Kidney glomerular epithelial cell (primary cell): ENCODE measurements at regions not wholly inside any gene's neighbourhood (a gene's known extent, or its start where the extent isn't known, plus 50 kb on each side); places are given as distances from the start of the nearest gene placed in this dataset.
A peak's percentile ranks its signal among the peaks of the same experiment; 100 is the strongest.

Experiments used
- DNase-seq: peaks from one replicate; lab custom pipeline; 2025; lab: John Stamatoyannopoulos, UW

DNA sequence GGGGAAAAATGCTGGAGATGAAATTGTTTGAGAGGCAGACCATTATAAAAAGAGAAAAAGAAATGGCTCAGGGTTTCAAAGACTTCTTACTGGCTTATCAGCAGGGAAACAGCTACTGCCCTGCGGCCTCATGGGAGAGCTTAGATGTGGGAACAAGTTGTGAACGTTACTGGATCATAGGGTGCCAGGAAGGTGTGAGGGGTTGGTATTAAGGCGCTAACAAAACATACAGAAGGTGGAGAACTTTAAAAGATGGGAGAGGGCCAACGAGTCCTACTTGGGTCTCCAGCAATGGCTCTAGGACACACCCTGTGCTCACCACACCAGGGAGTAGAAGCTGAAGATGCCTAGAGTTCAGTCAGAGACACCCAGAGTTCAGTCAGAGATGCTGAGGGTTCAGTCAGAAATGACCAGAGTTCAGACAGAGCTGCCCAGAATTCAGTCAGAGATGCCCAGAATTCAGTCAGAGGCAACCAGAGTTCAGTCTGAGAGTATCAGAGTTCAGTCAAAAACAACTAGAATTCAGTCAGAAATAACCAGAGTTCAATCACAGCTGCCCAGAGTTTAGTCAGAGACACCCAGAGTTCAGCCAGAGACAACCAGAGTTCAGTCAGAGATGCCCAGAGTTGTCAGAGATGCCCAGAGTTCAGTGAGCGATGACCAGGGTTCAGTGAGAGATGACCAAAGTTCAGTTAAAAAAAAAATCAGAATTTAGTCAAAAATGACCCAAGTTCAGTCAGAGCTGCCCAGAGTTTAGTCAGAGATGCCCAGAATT is 1103.6 kb downstream of the BCL11B start:
- no peak for DNase-seq

DNA sequence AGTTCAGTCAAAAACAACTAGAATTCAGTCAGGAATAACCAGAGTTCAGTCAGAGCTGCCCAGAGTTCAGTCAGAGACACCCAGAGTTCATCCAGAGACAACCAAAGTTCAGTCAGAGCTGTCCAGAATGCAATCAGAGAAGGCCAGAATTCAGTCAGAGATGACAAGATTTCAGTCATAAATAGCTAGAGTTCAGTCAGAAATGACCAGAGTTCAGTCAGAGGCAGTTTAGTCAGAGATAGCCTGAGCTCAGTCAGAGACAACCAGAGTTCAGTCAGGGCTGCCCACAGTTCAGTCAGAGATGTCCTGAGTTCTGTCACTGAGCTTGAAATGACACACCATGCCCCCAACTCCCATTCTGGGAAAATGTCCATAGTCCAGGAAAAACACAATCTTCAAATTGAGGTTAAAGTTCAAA is 1102.8 kb downstream of the BCL11B start:
- DNase-seq = no peak

DNA sequence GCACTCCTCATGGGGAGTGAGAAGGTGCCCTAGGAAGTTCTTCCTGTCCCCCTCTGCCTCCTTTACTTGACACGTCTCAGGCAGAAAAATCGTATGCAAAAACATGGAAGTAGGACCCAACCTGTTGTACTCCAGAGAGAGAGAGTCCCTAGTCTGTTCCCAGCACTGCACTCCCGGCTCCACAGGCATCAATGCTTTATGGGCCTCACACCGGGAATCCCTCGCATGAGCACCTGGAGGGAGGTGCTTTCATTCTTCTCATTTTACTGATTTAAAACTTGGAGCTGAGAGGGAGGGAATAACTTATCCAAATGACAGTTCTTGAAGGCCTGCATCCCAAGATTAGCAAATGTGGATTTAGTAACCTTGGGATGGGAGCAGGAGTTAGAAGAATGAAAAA is 1101.4 kb downstream of the BCL11B start:
- no peak for DNase-seq

DNA sequence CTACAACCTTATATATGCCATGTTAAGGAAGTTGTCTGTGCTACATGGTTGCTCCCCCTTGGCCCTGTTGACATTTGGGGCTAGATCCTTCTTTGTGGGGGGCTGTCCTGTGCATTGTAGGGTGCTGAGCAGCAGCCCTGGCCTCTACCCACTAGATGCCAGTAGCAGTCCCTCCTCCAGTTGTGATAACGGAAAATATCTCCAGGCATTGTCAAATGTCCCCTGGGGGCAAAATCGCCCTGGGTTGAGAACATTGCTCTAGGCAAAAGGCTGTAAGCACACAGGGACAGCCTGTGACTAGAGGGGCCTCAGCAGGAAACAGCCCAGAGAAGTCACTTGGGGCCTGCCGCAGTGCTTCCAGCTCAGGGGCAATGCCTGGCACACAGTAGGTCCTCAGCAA is 1100.3 kb downstream of the BCL11B start:
- no peak for DNase-seq

DNA sequence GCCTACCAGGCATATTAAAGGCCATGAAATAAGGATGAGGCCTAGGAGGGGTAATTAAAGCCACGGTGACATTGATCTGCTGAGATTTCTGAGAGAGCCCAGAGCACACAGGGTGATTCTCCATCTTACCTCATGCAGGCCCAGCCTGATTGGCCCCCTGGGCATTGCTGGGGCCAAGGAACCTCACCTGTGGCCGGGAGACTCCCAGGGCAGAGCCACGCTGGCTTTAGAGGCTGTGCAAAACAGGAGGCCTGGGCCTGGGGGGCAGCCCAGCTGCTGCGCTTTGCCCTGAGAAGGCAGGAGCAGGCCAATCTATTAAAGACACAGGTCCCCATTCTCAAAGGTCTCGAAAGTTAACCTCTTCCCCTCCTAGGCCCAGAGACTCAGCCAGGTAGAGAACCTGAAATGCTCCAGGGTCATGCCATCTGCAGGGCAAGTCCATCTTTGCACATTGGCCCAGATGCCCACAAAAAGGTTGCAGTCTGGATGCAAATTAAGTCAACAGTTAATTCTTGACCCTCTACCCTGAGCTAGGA is 1099.7 kb downstream of the BCL11B start:
- no peak for DNase-seq

DNA sequence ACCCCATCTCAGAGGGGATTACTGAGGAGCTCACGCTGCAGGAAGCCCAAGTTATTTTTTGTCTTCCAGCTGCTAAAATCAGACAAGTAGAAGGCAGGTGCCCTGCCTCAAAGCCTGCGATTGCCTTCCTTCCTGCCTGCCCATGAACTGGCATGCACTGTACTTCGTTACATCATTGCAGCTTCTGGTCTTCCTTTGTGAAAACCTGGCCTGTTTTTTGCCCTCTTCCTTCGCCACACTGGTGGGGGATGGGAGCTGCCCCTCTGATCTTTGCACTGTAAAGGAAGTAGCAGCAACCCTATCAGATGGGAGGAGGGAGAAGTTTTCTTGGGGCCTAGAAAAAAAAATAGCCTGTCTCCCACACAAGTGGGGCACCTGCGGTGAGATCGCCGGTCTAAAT is 1098.7 kb downstream of the BCL11B start:
- no peak for DNase-seq

DNA sequence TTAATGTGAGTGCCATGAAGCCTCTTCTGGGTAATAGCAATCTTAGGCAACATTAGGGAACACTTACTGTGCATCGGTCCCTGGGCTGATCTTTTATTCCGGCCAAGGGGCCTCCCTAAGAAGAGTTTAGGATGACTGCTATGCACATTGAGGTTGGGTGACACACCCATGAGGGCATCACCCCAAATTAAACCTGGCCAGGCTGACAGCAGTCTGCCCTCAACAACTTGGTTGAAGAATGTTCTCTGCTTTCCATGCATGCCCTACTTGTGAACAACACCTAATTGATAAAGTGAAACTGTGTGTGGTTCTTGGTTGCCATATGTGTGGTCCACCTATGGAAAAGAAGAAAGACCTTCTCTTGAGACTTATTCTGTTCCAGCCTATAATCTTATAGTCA is 1098.0 kb downstream of the BCL11B start:
- no peak for DNase-seq

DNA sequence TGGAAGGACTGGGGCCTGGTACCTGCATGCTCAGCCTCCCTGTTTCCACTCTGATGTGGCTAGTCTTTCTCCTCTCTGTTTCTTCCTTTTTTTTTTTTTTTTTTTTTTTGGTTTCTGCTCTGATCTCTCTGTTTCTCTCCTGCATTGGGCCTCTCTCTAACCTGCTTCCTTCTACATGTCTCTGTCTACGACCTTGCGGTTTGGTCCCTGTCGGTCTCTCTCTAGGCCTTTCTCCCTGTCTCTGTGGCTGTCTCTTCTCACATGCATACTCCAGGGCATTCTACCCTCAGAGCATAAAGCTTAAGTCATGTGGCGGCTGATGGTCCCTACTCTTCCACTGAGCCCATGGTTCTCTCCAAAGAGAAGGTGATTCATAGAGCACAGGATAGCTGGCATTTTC is 1096.6 kb downstream of the BCL11B start:
- no peak for DNase-seq

DNA sequence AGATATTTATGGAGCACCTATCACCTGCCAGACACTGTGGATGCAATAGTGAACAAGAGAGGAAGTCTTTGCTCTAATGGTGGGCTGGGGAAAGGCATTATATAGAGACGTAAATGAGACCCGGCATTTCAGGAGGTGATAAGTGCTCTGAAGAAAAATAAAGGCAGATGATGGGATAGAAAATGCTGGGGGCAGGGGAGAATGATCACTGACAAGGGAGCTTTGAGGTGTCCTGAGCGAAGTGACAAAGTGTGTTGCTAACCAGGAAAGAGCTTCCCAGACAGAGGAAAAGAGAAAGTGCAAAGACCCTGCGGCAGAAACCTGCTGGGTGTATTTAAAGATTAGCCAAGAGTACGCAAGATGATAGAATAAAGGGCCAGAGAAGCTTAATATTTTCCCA is 1096.1 kb downstream of the BCL11B start:
- DNase-seq = no peak

DNA sequence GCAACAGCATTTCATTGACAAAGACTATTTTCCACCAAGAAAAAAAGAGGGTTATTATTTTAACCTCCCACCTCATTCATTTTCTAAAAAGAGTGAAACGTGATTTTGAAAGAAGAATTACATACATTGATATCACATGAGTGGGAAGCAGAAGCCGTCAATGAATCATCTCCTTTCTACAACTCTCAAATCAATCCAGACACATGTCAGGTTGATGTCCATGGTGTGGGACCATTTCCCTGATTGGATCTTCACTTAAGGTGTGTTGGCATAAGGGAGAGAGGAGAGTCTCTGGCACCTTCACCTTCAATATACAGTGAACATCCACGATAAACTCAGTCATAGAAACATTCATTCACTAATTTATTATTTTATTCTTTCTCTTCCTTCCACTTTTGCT is 1095.1 kb downstream of the BCL11B start:
- DNase-seq = no peak

DNA sequence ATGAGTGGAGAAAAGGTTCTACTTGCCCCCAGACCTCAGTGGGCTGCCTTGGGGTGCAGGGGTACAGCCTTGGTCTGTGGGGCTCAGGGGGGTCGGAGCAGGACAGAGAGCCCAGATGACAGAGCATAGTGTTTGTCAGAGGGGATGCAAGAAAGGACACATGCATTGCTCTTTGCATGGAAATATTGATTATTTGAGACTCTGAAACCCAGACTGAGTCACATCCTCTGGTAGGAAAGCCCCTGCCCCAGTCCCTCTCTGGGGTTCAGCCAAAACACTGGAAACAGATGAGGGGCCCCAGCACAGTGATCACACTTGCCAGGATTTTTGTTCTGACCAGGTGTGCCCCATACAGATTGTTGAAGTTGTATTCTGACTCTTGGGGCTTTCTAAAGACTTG is 1094.4 kb downstream of the BCL11B start:
- DNase-seq = no peak

DNA sequence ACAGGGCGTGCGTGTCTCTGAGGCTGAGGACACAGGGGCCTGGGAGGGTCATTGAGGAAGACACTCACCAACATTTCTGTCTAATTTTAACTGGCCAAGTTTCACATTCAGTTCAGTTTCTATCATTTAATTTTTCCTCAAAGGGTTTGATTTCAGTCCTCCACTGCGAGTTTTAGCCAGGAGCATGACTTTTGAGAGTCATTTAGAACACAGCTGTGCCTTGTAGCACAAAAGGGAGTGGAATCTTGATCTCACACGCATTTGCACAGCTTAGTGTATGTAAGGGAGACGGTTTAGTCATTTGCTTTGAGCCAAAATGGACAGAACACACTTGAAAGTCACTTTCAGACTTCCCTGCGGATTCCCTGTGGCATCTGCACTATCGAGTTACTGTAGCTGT is 1090.8 kb downstream of the BCL11B start:
- no peak for DNase-seq

DNA sequence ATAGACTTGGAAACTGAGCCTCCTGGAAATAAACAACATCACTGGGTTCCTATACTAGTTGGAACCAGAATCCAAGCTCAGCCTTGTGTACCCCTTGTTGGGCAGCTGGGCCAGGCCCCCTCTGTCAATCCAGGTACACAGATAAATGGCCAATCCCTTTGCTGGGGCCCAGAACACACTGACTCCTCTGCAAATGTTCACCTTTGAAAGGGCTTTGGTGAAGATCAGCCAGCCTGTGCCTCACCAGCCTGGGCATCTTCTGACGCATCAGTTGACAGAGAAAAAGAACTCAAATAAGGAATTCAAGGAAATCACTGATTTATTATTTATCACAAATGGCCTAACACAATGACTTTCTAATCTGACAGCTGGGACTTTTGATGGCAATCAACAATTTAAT is 1090.2 kb downstream of the BCL11B start:
- DNase-seq = no peak

DNA sequence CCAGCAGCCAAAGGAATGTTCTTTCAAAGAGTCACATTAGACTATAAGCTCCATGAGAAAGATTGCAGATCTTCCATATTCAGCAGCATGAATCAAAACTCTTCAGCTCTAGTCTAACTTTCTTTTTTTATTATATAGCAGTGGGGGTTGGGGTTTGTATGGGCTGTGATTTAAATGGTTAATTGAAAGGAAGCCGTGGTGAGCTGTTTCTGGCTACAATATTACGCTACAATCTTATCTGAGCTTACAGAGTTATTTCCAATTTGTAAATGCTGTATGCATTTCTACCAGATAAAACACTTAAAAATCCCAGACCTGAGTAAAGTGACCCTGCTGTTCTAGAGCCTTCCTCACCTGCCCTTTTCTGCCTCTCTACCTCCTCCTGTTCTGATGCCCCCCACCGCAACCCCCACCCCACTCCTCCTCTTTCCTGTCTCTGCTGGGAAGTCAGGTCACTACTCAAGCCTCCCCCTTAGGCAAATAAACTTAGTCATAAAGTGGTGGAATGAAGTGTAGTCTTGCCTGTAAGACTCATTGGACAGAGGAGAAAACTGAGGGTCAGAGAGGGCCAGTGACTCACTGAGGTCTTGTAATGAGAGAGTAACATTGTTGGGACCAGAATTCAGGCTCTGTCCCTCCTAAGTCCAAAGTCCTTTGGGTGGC is 1089.5 kb downstream of the BCL11B start:
- DNase-seq = peak; percentile 62

DNA sequence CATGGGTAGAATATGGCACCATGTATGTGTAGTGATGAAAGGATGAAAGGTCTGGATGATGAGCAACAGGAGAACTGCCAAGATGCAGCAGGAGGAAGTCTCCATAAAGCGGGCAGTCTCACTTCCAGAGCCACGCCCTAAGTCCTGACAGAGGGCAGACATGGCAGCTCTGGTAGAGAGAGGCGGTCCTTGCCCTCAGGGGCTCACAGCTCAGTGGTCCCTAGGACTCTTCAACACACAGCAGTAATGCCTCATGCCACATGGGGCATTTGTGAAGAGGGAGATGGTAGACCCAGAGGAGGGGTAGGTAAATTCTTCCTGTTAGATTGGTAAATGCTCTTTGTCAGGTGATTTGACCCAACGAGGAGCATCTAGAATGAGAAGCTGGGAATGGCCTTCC is 1088.4 kb downstream of the BCL11B start:
- no peak for DNase-seq

DNA sequence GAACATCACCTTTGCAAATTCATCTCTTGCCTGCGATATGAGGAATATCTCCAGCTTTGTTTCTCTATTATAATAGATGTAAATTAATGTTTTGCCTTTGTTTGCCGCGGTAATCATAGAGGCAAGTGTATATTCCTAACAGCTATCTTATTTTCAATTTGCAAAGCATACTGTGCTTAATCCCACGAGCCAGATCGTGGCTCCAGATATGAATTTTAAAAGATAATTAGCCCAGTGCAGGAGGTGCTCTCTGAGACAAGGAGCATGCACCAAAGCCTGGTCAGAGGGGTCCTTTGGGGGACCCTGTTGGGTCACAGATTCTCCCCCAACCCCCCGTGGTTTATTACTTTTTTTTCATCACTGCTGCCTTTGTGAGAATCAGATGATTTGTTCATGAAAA is 1087.5 kb downstream of the BCL11B start:
- DNase-seq = no peak

DNA sequence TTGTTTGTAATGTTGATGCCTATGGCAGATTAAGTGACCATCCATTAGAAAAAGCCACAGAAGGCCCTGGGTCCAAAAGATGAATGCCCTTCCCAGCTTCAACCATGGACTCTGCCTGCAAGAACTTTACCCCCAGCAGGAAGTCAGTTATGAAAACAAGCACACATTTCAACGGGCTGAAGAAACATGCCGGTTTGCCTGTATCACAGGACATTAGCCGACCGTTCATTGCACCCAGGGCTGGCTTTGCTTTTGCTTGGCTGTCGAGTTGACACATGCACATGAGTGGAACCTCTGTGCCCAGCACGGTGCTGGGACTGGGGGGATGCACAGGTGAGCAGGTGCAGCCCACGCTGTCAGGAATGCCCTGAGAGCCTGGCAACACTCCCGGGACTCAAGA is 1087.0 kb downstream of the BCL11B start:
- no peak for DNase-seq

DNA sequence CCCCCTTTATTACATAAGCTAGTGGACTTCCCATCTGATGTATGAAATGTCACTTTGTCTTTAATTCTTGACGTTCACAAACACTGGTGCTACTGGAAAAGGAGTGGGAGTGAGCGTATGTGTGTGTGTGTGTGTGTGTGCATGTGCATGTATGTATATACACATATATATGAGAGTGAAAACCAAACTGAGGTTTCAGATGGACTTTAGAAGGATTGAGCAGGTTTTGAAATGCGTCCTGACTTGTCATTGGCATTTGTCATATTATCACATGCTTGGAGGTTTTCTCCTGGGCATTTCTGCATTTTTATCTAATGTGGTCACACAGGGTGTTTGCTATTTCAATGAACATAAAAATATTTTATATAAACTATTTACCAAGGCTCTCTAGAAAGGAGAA is 1085.9 kb downstream of the BCL11B start:
- DNase-seq = no peak

DNA sequence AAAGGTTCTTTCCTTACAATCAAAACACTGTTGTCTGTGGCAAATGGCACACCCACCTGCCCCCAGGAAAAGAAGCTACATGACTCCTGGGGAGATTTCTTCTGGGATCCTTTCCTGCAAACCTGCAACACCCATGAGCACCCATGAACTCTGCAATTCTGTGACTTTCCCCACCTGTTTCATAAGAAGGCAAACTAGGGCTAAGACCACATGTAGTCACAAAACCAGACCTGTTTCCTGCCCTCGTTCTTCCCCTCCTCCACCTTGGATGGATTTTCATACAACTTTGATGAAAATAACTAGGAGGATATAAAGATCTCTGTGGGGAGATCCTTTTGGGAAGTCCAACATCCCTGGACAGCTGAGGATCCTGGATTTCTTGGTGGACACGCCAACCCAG is 1084.7 kb downstream of the BCL11B start:
- no peak for DNase-seq

DNA sequence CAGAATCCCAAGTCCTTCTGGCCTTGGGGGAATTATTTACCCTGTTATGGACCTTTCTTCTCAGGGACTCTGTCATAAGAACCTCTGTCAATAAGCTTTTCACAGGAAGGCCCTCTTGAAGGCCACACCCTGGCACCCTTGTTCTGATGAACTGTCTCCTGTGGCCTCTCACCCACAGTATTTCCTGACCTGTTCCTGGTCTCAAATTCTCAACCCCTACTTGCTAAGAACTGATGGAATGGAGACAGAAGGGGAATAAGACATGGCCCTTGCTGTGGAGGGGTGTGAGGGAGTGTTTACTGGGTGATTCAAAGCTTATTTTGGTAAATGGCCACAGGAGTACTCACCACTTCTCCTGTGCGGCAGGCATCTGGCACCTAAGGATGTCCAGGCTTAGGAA is 1082.9 kb downstream of the BCL11B start:
- DNase-seq = no peak

DNA sequence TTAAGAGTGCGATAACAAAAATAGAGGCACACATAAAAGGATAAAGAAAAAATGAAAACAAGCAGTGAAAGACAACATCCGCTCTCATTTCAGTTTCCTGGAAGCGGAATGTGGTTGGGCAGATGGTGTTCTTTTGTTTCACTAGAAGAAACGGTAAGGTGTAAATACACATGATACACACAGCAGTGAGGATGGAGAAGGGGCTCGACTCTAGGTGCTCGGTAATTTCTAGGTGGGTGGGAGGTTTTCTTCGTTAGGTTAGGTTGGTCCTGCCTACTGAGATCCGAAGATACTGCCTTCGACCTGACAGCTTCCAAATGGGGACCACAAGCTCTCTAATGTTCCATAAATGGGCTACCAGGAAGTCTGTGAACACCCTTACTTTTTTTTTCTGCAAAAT is 1082.5 kb downstream of the BCL11B start:
- no peak for DNase-seq

DNA sequence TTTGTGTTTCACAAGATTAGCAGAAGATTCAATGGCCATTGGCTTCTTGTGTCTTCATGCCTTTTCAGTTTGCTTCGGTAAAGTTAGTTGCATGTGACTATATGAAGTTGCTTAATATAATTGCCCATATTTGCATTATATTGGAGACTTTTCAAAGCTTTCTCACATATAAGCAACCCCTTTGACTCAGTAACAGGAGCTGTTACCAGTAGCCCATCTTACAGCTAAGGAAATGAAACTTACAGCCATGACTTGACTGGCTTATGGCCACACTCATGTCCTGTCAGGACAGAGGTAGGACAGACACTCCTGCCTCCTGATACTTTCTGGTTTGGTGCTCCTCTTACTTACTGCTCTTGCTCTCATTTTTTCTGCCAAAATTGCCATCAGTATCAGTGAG is 1082.1 kb downstream of the BCL11B start:
- no peak for DNase-seq

DNA sequence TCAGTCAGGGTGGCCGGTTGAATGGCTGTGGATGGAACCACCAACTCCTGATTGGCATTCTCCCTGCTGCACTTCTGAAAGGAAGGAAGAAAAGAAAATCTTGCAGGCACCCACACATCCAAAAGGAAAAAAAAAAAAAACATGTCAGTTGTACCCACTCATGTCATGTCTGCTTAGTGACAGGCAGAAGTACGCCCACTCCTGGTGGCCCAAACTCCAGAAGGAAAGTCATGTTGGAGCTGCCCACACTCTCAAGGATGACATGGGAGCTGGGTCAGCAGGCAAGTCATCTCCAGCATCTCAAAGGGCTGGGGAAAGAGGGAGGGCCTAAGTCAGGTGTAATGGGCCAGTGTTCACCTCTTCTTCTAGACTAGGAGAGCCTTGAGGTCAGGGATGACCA is 1079.1 kb downstream of the BCL11B start:
- no peak for DNase-seq

DNA sequence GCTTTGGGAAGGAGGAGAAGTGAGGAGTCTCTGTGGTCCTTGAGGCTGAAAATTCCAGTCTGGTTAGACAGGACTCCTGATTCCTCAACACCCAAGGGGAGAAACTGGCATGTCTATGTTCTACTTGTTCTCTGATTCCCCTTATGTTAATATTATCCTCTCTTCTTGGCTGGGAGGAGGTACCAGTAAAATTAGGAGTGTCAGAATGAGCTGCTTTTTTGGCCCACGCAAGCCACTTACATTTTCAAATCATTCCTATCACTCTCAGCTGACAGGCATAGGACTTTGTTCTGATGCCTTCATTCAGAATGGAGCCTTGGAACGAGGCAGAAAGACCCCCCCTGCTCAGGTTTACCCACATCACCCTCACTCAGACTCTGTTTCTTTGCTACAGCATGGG is 1077.2 kb downstream of the BCL11B start:
- DNase-seq = no peak
